Stimulated activated CD8-positive, alpha-beta memory T cell treated with anti-CD3 and anti-CD28 coated beads, Interleukin-4, amount 100 ng/mL, for 24 hours (primary cell): ENCODE measurements at regions not wholly inside any gene's neighbourhood (a gene's known extent, or its start where the extent isn't known, plus 50 kb on each side); places are given as distances from the start of the nearest gene placed in this dataset.
"Not testable (repeated sequence)": the region's sequence is repeated elsewhere in the genome, so short reads cannot be mapped to it uniquely, and the experiment has no call there.

Source experiments
- DNase-seq: peaks from one replicate; pipeline ENCODE4 v3.0.0-alpha.2; 2020; ENCODE audit warnings: low read depth

GRCh38 chr2:234725528-234726264 is 226.1 kb upstream of the SH3BP4 start:
- no peak for DNase-seq

- DNase-seq = no peak
Measured at GRCh38 chr2:234724850-234725249, 227.0 kb upstream of the SH3BP4 start.

- no peak for DNase-seq
Measured at GRCh38 chr2:234723400-234723799, 226.5 kb upstream of the ARL4C start.

GRCh38 chr2:234722176-234722575 is 225.3 kb upstream of the ARL4C start:
- DNase-seq = no peak

GRCh38 chr2:234719116-234719716 is 222.3 kb upstream of the ARL4C start:
- DNase-seq = no peak

GRCh38 chr2:234716271-234716670 is 219.4 kb upstream of the ARL4C start:
- no peak for DNase-seq

GRCh38 chr2:234715671-234716250 is 218.9 kb upstream of the ARL4C start:
- no peak for DNase-seq

- no peak for DNase-seq
Measured at GRCh38 chr2:234714711-234715110, 217.8 kb upstream of the ARL4C start.

- DNase-seq = no peak
Measured at GRCh38 chr2:234712421-234712935, 215.6 kb upstream of the ARL4C start.

- DNase-seq = no peak
Measured at GRCh38 chr2:234711308-234711707, 214.4 kb upstream of the ARL4C start.

- DNase-seq = no peak
Measured at GRCh38 chr2:234710587-234710986, 213.7 kb upstream of the ARL4C start.

- DNase-seq = no peak
Measured at GRCh38 chr2:234710066-234710465, 213.2 kb upstream of the ARL4C start.

GRCh38 chr2:234708717-234709116 is 211.8 kb upstream of the ARL4C start:
- DNase-seq = no peak

GRCh38 chr2:234708091-234708683 is 211.3 kb upstream of the ARL4C start:
- no peak for DNase-seq

GRCh38 chr2:234706086-234706485 is 209.2 kb upstream of the ARL4C start:
- DNase-seq = no peak

GRCh38 chr2:234705108-234705507 is 208.2 kb upstream of the ARL4C start:
- DNase-seq = no peak

- no peak for DNase-seq
Measured at GRCh38 chr2:234703258-234703657, 206.4 kb upstream of the ARL4C start.

GRCh38 chr2:234702731-234703225 is 205.9 kb upstream of the ARL4C start:
- DNase-seq = no peak

- DNase-seq = no peak
Measured at GRCh38 chr2:234701841-234702240, 205.0 kb upstream of the ARL4C start.

GRCh38 chr2:234701421-234701820 is 204.5 kb upstream of the ARL4C start:
- DNase-seq = no peak

- DNase-seq = no peak
Measured at GRCh38 chr2:234699456-234699855, 202.6 kb upstream of the ARL4C start.

- DNase-seq = not testable (repeated sequence)
Measured at GRCh38 chr2:234697300-234697876, 200.5 kb upstream of the ARL4C start.
